ENCODE measurements at regions not wholly inside any gene's neighbourhood (a gene's known extent, or its start where the extent isn't known, plus 50 kb on each side); places are given as distances from the start of the nearest gene placed in this dataset.

- TF ChIP-seq ZNF687 (CRISPR knock-in tag; IDR thresholded peaks at IDR 0.05): no peak
- TF ChIP-seq HOXA7 (CRISPR knock-in tag; IDR thresholded peaks at IDR 0.05): no peak
- TF ChIP-seq ZBTB20 (CRISPR knock-in tag; IDR thresholded peaks at IDR 0.05; ENCODE audit: borderline replicate concordance, low read depth): no peak
Observed at GRCh38 chr16:60392380-60392779, 1643.9 kb downstream of the CDH8 start.

Measured in HepG2 (cell line).